Lower leg skin (tissue), 4 donors: ENCODE measurements at regions not wholly inside any gene's neighbourhood (a gene's known extent, or its start where the extent isn't known, plus 50 kb on each side); places are given as distances from the start of the nearest gene placed in this dataset.

ENCODE experiments used
- DNase-seq, 2 donors: peaks; one replicate each; pipeline ENCODE4 v3.0.0-alpha.2; 2019; ENCODE audit warnings: low spot score in 2 of 2
- H3K4me3 ChIP-seq: fragments of 200-600 bp; sonication (generic); 2 replicates; pipeline ENCODE4 v1.5.1; 2017; ENCODE audit warnings: mild to moderate bottlenecking, low read depth; ENCODE audit not compliant: poor library complexity, severe bottlenecking
- POLR2A ChIP-seq, 2 donors: fragments of 450-650 bp; IDR thresholded peaks; one replicate each; pipeline ENCODE4 v1.6.1; 2016 to 2017; ENCODE audit warnings: antibody characterized with exemption in 2 of 2, mild to moderate bottlenecking in 1 of 2, moderate library complexity in 1 of 2
- WGBS, 2 donors: methylation state at CpG; one replicate each; pipeline ENCODE4 v1.1.5; 2018; 5-methylcytosine and 5-hydroxymethylcytosine counted together
- intact Hi-C: fragments of 100-400 bp; cut with DNase I; formaldehyde crosslinking; loops from one replicate; pipeline ENCODE4 v1.15.0; 2023; ENCODE audit warnings: low total_unique reads
- TF ChIP-seq, protein P1 (sequence below), 3 donors: fragments of 450-650 bp; IDR thresholded peaks; one replicate each; pipeline ENCODE4 v1.5.1; 2016; ENCODE audit warnings: antibody characterized with exemption in 3 of 3, mild to moderate bottlenecking in 3 of 3, moderate library complexity in 2 of 3

DNA sequence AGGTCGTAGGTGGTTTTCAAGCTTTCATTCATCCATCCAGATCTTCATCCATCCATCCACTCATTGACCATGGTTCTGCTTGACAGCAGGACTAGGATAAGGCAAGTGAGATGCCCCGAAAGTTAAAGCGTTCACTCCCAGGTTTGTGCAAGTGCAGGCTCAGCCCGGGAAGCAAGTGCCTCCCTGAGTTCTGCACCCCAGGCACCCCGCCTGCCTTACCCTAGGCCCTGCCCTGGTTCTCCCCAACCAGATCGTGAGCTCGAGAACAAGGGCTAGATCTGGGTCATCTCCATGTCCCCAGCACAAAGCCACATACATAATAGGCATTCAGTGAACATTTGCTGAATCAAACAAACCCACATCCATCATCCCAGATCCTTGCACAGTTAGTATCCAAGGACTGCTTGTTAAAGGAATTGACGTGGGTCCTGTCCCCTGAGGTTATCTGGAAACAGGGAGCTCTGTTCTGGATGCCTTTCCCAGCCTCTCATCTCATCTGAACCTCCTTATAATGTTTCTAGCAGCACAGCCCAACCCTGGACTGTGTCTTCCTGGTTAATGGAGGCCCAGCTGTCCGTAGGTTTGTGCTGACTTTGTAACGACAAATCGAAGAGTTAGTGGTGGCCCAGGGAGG lies 116.1 kb upstream of the GPC1 start:
- 71 to 73% methylated on average over 11 of the region's 11 CpGs for WGBS, 2 donors
- peak in 1 of 2 donors; percentile 65 for DNase-seq
- H3K4me3 ChIP-seq = no peak overlapping the region
- no peak for TF ChIP-seq POLR2A (IDR thresholded peaks at IDR 0.05)
- TF ChIP-seq, protein P1, sequence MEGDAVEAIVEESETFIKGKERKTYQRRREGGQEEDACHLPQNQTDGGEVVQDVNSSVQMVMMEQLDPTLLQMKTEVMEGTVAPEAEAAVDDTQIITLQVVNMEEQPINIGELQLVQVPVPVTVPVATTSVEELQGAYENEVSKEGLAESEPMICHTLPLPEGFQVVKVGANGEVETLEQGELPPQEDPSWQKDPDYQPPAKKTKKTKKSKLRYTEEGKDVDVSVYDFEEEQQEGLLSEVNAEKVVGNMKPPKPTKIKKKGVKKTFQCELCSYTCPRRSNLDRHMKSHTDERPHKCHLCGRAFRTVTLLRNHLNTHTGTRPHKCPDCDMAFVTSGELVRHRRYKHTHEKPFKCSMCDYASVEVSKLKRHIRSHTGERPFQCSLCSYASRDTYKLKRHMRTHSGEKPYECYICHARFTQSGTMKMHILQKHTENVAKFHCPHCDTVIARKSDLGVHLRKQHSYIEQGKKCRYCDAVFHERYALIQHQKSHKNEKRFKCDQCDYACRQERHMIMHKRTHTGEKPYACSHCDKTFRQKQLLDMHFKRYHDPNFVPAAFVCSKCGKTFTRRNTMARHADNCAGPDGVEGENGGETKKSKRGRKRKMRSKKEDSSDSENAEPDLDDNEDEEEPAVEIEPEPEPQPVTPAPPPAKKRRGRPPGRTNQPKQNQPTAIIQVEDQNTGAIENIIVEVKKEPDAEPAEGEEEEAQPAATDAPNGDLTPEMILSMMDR (IDR thresholded peaks at IDR 0.05) = no peak
- intact Hi-C loops = no loop called here

DNA sequence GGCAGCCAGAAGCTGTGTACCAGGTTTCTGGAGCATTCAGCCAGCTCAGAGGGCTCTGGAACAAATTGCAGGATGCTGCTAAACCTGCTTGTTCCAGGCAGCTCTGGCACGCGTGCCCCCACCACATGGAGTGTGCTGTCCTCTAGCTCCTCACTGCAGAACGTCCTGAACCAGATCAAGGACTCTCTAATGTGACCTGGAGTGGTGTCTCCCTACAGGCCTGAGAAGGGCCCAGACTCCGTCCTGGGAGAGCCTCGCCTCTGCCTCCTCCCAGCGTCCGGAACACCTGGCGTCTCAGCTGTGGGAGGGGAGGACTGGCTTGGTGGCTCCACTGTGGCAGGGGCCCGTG lies 115.6 kb upstream of the GPC1 start:
- TF ChIP-seq, protein P1 (IDR thresholded peaks at IDR 0.05) = no peak
- WGBS, 2 donors = 46 to 76% methylated on average over 9 of the region's 9 CpGs
- peak in 1 of 2 donors; percentile 78 for DNase-seq
- no peak overlapping the region for H3K4me3 ChIP-seq
- intact Hi-C loops = no loop called here

DNA sequence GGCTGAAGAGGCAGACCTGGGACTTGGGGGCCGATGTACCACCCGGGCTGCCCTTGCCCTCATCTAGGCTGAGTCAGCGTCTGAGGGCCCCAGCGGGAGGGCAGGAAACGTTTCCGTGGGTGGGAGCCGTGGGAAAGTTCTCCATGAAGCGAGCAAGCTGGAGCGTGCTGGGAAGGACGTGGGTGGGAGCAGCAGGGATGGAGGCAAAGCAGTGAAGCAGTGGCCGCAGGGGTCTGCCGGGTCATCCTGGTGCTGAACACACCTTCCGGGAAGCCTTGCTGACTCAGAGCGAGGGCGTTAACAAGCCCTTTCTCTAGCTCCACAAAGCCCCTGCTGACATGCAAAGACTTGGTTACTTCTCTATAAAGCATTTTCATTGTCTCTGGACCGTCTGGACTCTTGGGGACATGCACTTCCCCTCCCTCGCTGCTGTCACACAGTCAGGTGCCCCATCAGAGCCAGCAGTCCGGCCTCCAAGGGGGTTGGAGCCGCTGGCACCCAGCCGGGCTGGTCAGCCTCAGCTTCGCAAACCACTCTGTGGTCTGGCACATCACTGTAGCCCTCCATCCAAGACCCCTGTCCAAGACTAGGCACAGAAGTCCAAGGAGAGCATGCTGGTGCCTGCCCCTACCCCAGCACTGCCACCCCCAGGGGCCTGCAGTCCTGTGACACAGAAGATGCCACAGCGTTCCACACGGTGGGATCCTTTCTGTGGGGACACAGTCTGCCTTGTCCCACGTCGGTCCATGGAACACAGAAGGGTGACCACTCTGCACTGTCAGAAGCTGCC lies 115.1 kb upstream of the GPC1 start:
- WGBS, 2 donors = 47 to 48% methylated on average over 25 of the region's 25 CpGs
- intact Hi-C loops = no loop called here
- TF ChIP-seq, protein P1 (IDR thresholded peaks at IDR 0.05) = no peak
- TF ChIP-seq POLR2A (IDR thresholded peaks at IDR 0.05) = no peak
- H3K4me3 ChIP-seq = no peak overlapping the region
- DNase-seq = peak in 1 of 2 donors; percentile 80

DNA sequence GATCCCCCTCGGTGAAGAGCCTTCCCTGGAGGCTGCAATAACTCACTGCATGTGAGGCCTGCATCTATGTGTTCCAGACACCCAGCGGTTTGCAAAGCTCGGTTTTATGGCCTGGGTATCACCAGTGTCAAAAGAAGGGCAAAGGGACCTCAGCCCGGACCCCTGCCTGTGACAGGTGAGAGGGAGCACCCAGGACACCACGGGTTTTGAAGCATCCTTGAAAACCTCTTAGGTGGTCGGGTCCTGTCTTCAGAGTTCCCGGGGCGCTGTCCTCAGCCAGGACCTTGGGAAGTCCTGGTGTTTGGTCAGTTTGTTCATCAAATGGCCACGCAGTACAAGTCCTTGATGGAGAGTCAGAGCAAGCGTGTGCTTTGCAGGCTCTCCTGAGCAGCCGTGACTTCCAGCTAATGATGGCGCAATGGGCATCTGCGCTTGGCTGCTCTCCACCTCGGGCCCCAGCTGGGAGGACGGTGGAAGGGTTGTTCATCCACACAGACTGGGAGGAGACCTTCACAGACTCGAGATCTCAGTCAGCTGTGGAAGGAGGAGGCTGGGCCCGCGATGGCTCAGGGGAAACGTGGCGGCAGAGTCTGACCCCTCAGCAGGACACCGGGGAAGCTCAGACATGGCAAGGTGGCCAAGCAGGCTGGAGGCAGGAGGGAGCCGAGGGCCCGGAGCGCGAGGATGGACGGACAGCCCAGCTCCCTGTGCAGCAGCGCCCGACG lies 113.1 kb upstream of the GPC1 start:
- TF ChIP-seq, protein P1 (IDR thresholded peaks at IDR 0.05) = no peak
- TF ChIP-seq POLR2A (IDR thresholded peaks at IDR 0.05) = no peak

DNA sequence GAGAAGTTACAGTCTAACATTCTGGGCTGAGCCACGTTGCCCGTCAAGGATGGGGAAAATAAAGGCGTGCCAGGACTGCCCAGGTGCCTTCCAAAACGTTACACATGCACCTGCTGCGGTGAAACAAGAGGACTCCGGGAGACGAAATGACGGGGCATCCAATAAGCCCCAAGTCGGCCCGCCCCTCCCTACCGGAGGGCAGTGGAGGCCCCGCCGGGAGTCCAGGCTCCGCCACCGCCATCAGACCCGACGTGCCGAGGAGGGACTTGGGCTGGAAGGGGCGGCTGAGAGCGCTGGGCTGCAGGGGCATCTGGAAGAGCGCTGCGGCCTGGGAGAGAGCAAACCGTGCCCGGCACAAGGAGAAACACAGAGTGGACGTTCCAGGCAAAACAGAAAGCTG lies 112.5 kb upstream of the GPC1 start:
- intact Hi-C loops = no loop called here
- DNase-seq = peak in 1 of 2 donors; percentile 68
- no peak for TF ChIP-seq POLR2A (IDR thresholded peaks at IDR 0.05)
- TF ChIP-seq, protein P1 (IDR thresholded peaks at IDR 0.05) = no peak
- WGBS, 2 donors = 77 to 85% methylated on average over 25 of the region's 25 CpGs
- H3K4me3 ChIP-seq = no peak overlapping the region

More for the DNA sequence above, 113.1 kb upstream of the GPC1 start:
- intact Hi-C loops = no loop called here
- DNase-seq = peak in 1 of 2 donors; percentile 61
- H3K4me3 ChIP-seq = no peak overlapping the region
- 86 to 88% methylated on average over 29 of the region's 29 CpGs for WGBS, 2 donors
